Fibroblast of lung (primary cell): ENCODE measurements at regions not wholly inside any gene's neighbourhood (a gene's known extent, or its start where the extent isn't known, plus 50 kb on each side); places are given as distances from the start of the nearest gene placed in this dataset.

Experiments
- CTCF ChIP-seq, 2 donors: IDR thresholded peaks in 1 of 2; conservative IDR thresholded peaks in 1 of 2; 1 replicate in 1 of 2; 2 replicates in 1 of 2; pipeline ENCODE4 v1.5.1; 2011 to 2012; ENCODE audit warnings: low read length in 2 of 2, control low read depth in 1 of 2, inconsistent platforms in 1 of 2, low read depth in 1 of 2, mild to moderate bottlenecking in 1 of 2
- EZH2 ChIP-seq: IDR thresholded peaks from 2 replicates; pipeline ENCODE4 v1.5.1; 2012; ENCODE audit warnings: low read length, control low read depth, mild to moderate bottlenecking; ENCODE audit errors: missing control alignments

- TF ChIP-seq CTCF (conservative IDR thresholded peaks at IDR 0.05 in 1 of 2, IDR thresholded peaks at IDR 0.05 in 1 of 2; ENCODE audit: low read depth in 1 of 2, low read length in 2 of 2) (no peak), EZH2 (no peak)
Observed at GRCh38 chr14:37698840-37699777, 103.7 kb downstream of the TTC6 start.
